ENCODE measurements at regions not wholly inside any gene's neighbourhood (a gene's known extent, or its start where the extent isn't known, plus 50 kb on each side); places are given as distances from the start of the nearest gene placed in this dataset.

- TF ChIP-seq CTCF (optimal IDR thresholded peaks at IDR 0.05 in 1 of 3, IDR thresholded peaks at IDR 0.05 in 1 of 3, conservative IDR thresholded peaks at IDR 0.05 in 1 of 3; ENCODE audit: extremely low read depth in 1 of 3, insufficient read depth in 2 of 3, low read length in 3 of 3) (no peak), EZH2 (IDR thresholded peaks at IDR 0.05; ENCODE audit: low read length) (no peak)
Observed at GRCh38 chr5:8386719-8387288, 517.9 kb downstream of the MTRR start.

Measured in keratinocyte (primary cell).